DND-41 (cell line): ENCODE measurements at regions not wholly inside any gene's neighbourhood (a gene's known extent, or its start where the extent isn't known, plus 50 kb on each side); places are given as distances from the start of the nearest gene placed in this dataset.
"Not testable (repeated sequence)": the region's sequence is repeated elsewhere in the genome, so short reads cannot be mapped to it uniquely, and the experiment has no call there.

Source experiments
- ATAC-seq: fragments of 200-7000 bp; cut with Tn5 transposase; 3 replicates; pipeline ENCODE4 v1.9.1; 2021; ENCODE audit warnings: low read depth; ENCODE audit not compliant: insufficient read depth
- DNase-seq: peaks from one replicate; pipeline ENCODE4 v3.0.0-alpha.2; 2020
- H2AFZ ChIP-seq: 2 replicates; pipeline ENCODE4 v1.6.0; 2012; ENCODE audit warnings: low read depth, low read length
- H3K27ac ChIP-seq: 2 replicates; pipeline ENCODE4 v1.5.1; 2012; ENCODE audit warnings: low read length, inconsistent platforms
- H3K27me3 ChIP-seq: fragments of 200-600 bp; sonication (generic); 2 replicates; pipeline ENCODE4 v1.6.0; 2012; ENCODE audit warnings: low read length, mild to moderate bottlenecking, inconsistent platforms; ENCODE audit not compliant: insufficient read depth, poor library complexity
- H3K36me3 ChIP-seq: 2 replicates; pipeline ENCODE4 v1.5.1; 2012; ENCODE audit warnings: low read length, inconsistent platforms; ENCODE audit not compliant: insufficient read depth
- H3K4me1 ChIP-seq: 2 replicates; pipeline ENCODE4 v1.5.1; 2012; ENCODE audit warnings: mild to moderate bottlenecking, low read length; ENCODE audit not compliant: insufficient read depth
- H3K4me2 ChIP-seq: 2 replicates; pipeline ENCODE4 v1.6.0; 2012; ENCODE audit warnings: mild to moderate bottlenecking, moderate library complexity, low read length, inconsistent platforms; ENCODE audit not compliant: insufficient read depth
- H3K4me3 ChIP-seq, 2 experiments: fragments of 200-600 bp in 1 of 2; shearing (Covaris generic) in 1 of 2; 2 replicates each; pipeline ENCODE4 v1.5.1; 2012 to 2016; ENCODE audit warnings: inconsistent platforms in 2 of 2, low read length in 2 of 2, mild to moderate bottlenecking in 2 of 2, low read depth in 1 of 2, moderate library complexity in 1 of 2
- H3K79me2 ChIP-seq: 2 replicates; pipeline ENCODE4 v1.6.0; 2012; ENCODE audit warnings: low read length, inconsistent platforms; ENCODE audit not compliant: insufficient read depth
- H3K9ac ChIP-seq: 2 replicates; pipeline ENCODE4 v1.6.0; 2012; ENCODE audit warnings: low read depth, mild to moderate bottlenecking, inconsistent platforms, low read length, moderate library complexity
- H3K9me3 ChIP-seq: 2 replicates; pipeline ENCODE4 v1.5.1; 2012; ENCODE audit warnings: low read length, moderate library complexity, mild to moderate bottlenecking, inconsistent platforms; ENCODE audit not compliant: insufficient read depth, severe bottlenecking
- H4K20me1 ChIP-seq: 2 replicates; pipeline ENCODE4 v1.6.0; 2012; ENCODE audit warnings: low read length; ENCODE audit not compliant: insufficient read depth
- CTCF ChIP-seq: IDR thresholded peaks from 2 replicates; pipeline ENCODE4 v1.5.1; 2012; ENCODE audit warnings: borderline replicate concordance, low read length, moderate library complexity, mild to moderate bottlenecking; ENCODE audit not compliant: poor library complexity, severe bottlenecking; ENCODE audit errors: extremely low read depth
- EZH2 ChIP-seq: IDR thresholded peaks from 3 replicates; pipeline ENCODE4 v1.6.1; 2012; ENCODE audit warnings: borderline replicate concordance, low read depth, mild to moderate bottlenecking, moderate library complexity, low read length, inconsistent platforms; ENCODE audit not compliant: severe bottlenecking

GRCh38 chr3:1456781-1457311, 364.0 kb downstream of the CNTN6 start:
- H3K4me1 ChIP-seq = no peaks in the 10 kb centered on the region
- no peaks in the 10 kb centered on the region for H4K20me1 ChIP-seq
- H3K79me2 ChIP-seq = no peaks in the 10 kb centered on the region
- H3K9me3 ChIP-seq = peaks cover 2% of the 10 kb centered on the region
- H2AFZ ChIP-seq = no peak overlapping the region
- DNase-seq = no peak
- no peak overlapping the region for H3K27ac ChIP-seq
- H3K4me3 ChIP-seq = no peak overlapping the region
- no peak for ATAC-seq
- TF ChIP-seq CTCF = no peak
- no peaks in the 10 kb centered on the region for H3K36me3 ChIP-seq
- H3K4me2 ChIP-seq = no peak overlapping the region
- H3K9ac ChIP-seq = no peak overlapping the region
- no peaks in the 10 kb centered on the region for H3K27me3 ChIP-seq

- H3K9ac ChIP-seq = no peak overlapping the region
- no peaks in the 10 kb centered on the region for H3K27me3 ChIP-seq
- DNase-seq = no peak
- no peaks in the 10 kb centered on the region for H3K9me3 ChIP-seq
- H3K36me3 ChIP-seq = no peaks in the 10 kb centered on the region
- H3K27ac ChIP-seq = no peak overlapping the region
- no peak for ATAC-seq
- no peaks in the 10 kb centered on the region for H3K79me2 ChIP-seq
- H2AFZ ChIP-seq = no peak overlapping the region
- TF ChIP-seq CTCF = no peak
- no peak for TF ChIP-seq EZH2
- no peaks in the 10 kb centered on the region for H4K20me1 ChIP-seq
- H3K4me1 ChIP-seq = no peaks in the 10 kb centered on the region
- H3K4me2 ChIP-seq = no peak overlapping the region
- H3K4me3 ChIP-seq = no peak overlapping the region
These were observed 369.5 kb downstream of the CNTN6 start for GRCh38 chr3:1462371-1462770.

GRCh38 chr3:1462856-1463450, 370.1 kb downstream of the CNTN6 start:
- Histone ChIP-seq H3K27ac (no peak overlapping the region), H4K20me1 (no peaks in the 10 kb centered on the region), H3K9ac (no peak overlapping the region), H3K9me3 (no peaks in the 10 kb centered on the region), H2AFZ (no peak overlapping the region), H3K4me1 (no peaks in the 10 kb centered on the region), H3K4me3 (no peak overlapping the region), H3K27me3 (no peaks in the 10 kb centered on the region), H3K4me2 (no peak overlapping the region), H3K79me2 (no peaks in the 10 kb centered on the region), H3K36me3 (no peaks in the 10 kb centered on the region)
- DNase-seq (no peak), ATAC-seq (no peak)
- no peak for TF ChIP-seq CTCF
- TF ChIP-seq EZH2 = no peak

GRCh38 chr3:1465091-1465490, 372.3 kb downstream of the CNTN6 start:
- H3K4me1 ChIP-seq, H3K4me3 ChIP-seq, H2AFZ ChIP-seq, H3K27ac ChIP-seq, H3K79me2 ChIP-seq, H3K36me3 ChIP-seq, ATAC-seq, DNase-seq, H3K9ac ChIP-seq, H3K9me3 ChIP-seq, H3K4me2 ChIP-seq, H3K27me3 ChIP-seq, H4K20me1 ChIP-seq: not testable (repeated sequence)
